Rectal smooth muscle tissue (tissue), 1 donor: ENCODE measurements at regions not wholly inside any gene's neighbourhood (a gene's known extent, or its start where the extent isn't known, plus 50 kb on each side); places are given as distances from the start of the nearest gene placed in this dataset.
"Not testable (repeated sequence)": the region's sequence is repeated elsewhere in the genome, so short reads cannot be mapped to it uniquely, and the experiment has no call there.

Experiments used
- H3K27ac ChIP-seq: one replicate; pipeline ENCODE4 v1.7.0; 2013; ENCODE audit warnings: low read depth, low read length, inconsistent platforms
- H3K27me3 ChIP-seq: one replicate; pipeline ENCODE4 v1.7.0; 2013; ENCODE audit warnings: low read length; ENCODE audit not compliant: control insufficient read depth, insufficient read depth
- H3K36me3 ChIP-seq: one replicate; pipeline ENCODE4 v1.7.0; 2013; ENCODE audit warnings: low read length; ENCODE audit not compliant: control insufficient read depth, insufficient read depth
- H3K4me1 ChIP-seq: one replicate; pipeline ENCODE4 v1.7.0; 2013; ENCODE audit warnings: low read length; ENCODE audit not compliant: control insufficient read depth, insufficient read depth
- H3K4me3 ChIP-seq: one replicate; pipeline ENCODE4 v1.7.0; 2013; ENCODE audit warnings: low read length
- H3K9ac ChIP-seq: one replicate; pipeline ENCODE4 v1.7.0; 2013; ENCODE audit warnings: low read length

DNA sequence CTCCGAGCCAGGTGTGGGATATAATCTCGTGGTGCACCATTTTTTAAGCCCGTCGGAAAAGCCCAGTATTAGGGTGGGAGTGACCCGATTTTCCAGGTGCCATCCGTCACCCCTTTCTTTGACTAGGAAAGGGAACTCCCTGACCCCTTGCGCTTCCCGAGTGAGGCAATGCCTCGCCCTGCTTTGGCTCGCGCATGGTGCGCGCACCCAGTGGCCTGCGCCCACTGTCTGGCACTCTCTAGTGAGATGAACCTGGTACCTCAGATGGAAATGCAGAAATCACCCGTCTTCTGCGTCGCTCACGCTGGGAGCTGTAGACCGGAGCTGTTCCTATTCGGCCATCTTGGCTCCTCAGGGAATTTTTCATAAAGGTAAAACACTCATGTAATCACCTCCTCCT, 63.9 kb downstream of the RWDD3 start:
- not testable (repeated sequence) for H3K27ac ChIP-seq, H3K9ac ChIP-seq, H3K36me3 ChIP-seq, H3K4me1 ChIP-seq, H3K4me3 ChIP-seq, H3K27me3 ChIP-seq

DNA sequence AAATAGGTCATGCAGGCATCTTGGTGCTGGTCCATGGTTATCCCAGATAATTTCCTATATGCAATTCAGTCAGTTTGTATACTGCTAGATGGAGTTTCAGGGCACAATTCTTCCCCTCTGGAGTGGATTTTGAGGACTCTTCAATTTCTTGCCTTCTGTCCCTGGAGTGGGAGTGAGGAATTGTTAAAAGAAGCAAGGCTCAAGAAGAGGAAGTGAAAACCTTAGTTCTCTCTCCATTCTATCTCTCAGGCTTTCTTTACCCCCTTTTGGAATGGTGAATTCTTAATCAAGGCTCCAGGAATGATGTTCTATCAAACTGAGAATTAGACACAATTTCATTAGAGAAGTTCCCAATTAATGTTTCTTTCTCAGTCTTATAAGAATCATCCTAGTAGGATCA, 67.1 kb downstream of the RWDD3 start:
- Histone ChIP-seq H3K4me1 (no peaks in the 10 kb centered on the region), H3K4me3 (no peak overlapping the region), H3K27me3 (no peaks in the 10 kb centered on the region)

DNA sequence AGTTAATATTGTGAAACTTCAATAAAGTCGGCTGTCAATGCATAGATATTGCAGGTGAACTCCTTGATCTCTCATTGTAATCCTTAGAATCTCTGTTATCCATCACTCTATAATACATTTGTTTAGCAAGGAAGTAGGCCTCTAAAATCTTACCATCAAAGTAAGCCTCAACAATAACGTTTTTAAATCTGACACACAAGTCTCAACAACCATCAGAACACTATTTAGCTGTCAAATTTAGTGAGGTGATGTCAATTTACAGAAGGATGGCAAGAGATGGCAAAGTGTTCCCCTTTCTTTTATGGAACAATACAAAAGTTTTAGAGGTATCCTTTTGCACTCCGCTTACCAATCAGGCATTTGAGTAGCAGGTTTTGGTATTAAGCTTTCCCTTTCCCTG, 67.6 kb downstream of the RWDD3 start:
- Histone ChIP-seq H3K36me3 (no peaks in the 10 kb centered on the region), H3K4me1 (no peaks in the 10 kb centered on the region), H3K9ac (no peak overlapping the region), H3K27me3 (no peaks in the 10 kb centered on the region), H3K27ac (no peak overlapping the region), H3K4me3 (no peak overlapping the region)

More for the DNA sequence above, 67.1 kb downstream of the RWDD3 start:
- Histone ChIP-seq H3K27ac (no peak overlapping the region), H3K9ac (no peak overlapping the region), H3K36me3 (no peaks in the 10 kb centered on the region)

DNA sequence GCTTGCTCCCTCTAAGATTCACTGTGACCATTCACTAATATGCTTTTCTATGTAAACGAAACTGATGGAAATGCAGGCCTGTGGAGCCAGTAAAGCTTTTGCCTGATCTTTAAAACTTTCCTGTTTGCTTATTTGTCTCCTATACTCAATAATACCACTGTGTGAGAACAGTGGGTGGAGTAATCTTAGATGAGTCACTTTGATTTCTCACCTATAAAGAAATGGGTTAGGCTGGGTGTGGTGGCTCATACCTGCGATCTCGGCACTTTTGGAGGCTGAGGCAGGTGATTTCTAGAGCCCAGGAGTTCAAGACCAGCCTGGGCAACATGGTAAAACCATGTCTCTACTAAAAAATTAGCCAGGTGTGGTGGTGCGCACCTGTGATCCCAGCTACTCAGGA, 70.8 kb downstream of the RWDD3 start:
- Histone ChIP-seq H3K9ac (no peak overlapping the region), H3K4me3 (no peak overlapping the region), H3K27me3 (no peaks in the 10 kb centered on the region), H3K27ac (no peak overlapping the region), H3K4me1 (no peaks in the 10 kb centered on the region), H3K36me3 (no peaks in the 10 kb centered on the region)

DNA sequence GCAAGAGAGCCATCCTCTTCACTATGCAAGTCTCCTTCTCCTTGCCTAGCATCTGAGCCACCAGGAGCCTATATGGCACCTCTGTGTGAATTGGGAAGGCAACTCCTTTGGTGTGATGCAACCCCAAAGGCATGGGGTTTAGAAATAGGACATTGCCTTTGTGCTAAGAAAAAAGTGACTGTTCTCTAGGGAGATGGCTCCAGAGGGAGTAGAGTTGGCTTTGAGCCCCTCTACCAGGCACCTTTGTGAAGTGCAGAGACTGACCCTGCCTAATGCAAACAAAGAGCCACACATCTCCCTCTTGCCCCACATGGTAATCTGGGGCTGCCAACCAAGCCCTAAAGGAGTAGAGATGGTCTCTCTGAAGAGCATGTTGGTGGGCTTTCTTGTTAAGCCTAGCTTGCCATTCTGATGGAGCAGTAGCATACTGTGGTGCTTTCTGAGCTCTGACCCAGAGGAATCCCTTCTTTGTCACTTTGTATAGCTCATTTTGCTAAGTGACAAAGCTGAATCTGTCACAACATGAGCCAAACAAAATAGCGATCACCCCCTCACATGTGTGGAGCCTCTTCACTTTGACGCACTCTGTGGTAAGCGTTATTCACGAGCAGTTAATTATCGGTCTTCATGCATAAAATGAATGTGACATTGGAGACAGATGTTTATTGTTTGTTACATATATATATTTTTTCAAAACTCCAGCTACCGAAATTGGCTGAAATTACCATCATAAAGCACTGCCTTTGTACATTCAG, 74.4 kb downstream of the RWDD3 start:
- no peaks in the 10 kb centered on the region for H3K36me3 ChIP-seq
- no peaks in the 10 kb centered on the region for H3K4me1 ChIP-seq
- no peak overlapping the region for H3K9ac ChIP-seq
- no peak overlapping the region for H3K4me3 ChIP-seq
- H3K27me3 ChIP-seq: no peaks in the 10 kb centered on the region
- H3K27ac ChIP-seq: no peak overlapping the region

DNA sequence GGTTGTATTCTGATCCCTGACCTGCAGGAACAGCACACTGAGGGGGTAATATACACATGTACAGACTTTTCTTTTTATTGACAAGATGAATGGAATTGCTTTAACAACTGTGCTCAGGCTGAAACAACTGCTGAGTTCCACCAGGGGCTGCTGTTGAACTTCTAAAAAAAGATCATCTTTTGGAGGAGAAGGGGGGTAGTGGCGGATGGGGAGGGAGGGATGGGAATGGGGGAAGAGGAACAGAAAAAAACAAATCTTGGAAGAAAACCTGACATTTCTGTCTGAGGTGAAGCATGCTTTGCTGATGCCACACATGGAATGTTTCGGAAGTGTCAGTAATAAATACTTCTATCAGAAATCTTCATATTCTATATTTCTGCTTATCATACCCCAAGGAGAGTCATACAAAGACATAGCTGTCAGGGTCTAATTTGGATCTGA, 75.0 kb downstream of the RWDD3 start:
- Histone ChIP-seq H3K4me1 (no peaks in the 10 kb centered on the region), H3K9ac (no peak overlapping the region), H3K36me3 (no peaks in the 10 kb centered on the region), H3K4me3 (no peak overlapping the region), H3K27me3 (no peaks in the 10 kb centered on the region), H3K27ac (no peak overlapping the region)

DNA sequence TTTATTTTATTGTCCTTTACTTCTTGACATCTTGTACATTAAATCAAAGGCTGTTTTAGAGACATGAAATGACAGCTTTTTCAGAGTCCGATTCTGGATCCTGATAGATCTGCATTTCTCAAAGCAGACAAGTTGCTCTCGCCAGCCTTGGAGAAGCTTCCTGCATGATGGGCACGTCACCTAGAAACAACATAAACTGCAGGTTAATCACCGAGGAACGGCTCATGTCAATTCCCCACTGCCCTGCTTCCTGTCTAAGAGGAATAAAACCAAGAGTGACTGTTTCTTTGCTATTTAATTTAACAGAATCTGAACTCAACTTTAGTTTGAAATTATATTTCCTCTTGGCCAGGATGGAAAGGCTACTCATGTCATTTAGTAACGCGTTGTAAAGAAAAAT, 77.0 kb downstream of the RWDD3 start:
- Histone ChIP-seq H3K36me3 (no peaks in the 10 kb centered on the region), H3K27ac (no peak overlapping the region), H3K9ac (no peak overlapping the region), H3K27me3 (no peaks in the 10 kb centered on the region), H3K4me1 (no peaks in the 10 kb centered on the region), H3K4me3 (no peak overlapping the region)

DNA sequence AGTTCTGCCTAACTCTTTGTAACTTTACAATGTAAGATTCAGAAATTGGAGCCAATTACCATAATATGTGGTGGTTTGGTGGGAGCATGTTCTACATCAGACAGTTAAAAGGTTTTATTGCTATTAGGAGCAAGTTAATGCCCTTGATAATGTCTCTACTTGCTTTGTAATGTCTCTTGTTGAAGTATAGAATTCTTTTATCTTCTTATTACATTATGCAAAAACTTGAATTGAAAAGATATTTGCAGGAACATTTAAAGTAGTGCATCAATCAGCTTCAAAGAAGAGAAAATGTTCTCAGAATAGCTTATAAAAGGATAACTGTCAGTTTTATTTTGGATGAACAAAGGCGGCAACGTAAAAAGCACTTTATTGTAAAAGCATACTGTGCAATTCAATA, 77.8 kb downstream of the RWDD3 start:
- Histone ChIP-seq H3K36me3 (no peaks in the 10 kb centered on the region), H3K9ac (no peak overlapping the region), H3K4me3 (no peak overlapping the region), H3K27ac (no peak overlapping the region), H3K4me1 (no peaks in the 10 kb centered on the region), H3K27me3 (no peaks in the 10 kb centered on the region)

DNA sequence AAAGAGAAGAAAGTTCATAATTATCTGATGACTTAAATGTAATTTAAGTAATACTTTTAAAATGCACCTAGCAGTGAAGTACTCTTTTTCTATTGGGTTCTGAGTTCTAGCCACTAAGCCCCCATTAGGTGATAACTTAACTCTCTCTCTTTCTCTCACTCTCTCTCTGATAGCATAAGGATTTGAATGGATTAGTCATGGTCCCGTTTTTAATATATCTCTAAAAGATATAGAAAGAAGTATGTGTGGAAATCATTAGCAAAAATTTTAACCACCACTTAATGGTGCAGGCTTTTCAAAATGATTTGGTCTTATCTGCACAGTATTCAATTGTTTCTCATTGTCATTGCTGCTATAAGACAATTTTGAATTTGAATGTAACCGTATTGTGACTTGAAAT, 78.2 kb downstream of the RWDD3 start:
- Histone ChIP-seq H3K27me3 (no peaks in the 10 kb centered on the region), H3K4me1 (no peaks in the 10 kb centered on the region), H3K36me3 (no peaks in the 10 kb centered on the region), H3K9ac (no peak overlapping the region), H3K27ac (no peak overlapping the region), H3K4me3 (no peak overlapping the region)

DNA sequence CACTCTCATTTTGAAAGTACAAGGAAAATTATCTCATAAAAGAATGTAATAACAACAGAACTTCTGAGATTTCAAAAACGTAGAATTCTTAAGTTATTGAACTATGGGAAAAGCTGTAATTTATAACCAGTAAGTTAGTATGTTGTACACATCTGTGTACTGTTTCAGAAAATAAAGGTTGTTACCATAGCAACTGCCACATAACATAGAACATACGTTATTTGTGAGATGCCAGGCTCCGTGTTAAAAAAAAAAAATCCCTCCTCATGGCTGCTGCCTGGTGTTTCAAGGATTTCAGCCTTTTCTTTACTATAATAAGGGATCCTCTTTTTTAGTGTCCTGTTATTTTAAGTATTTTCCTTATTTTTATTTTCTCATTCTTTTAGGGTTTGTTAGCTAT, 79.5 kb downstream of the RWDD3 start:
- Histone ChIP-seq H3K4me3 (no peak overlapping the region), H3K4me1 (no peaks in the 10 kb centered on the region), H3K36me3 (no peaks in the 10 kb centered on the region), H3K9ac (no peak overlapping the region), H3K27me3 (no peaks in the 10 kb centered on the region), H3K27ac (no peak overlapping the region)

DNA sequence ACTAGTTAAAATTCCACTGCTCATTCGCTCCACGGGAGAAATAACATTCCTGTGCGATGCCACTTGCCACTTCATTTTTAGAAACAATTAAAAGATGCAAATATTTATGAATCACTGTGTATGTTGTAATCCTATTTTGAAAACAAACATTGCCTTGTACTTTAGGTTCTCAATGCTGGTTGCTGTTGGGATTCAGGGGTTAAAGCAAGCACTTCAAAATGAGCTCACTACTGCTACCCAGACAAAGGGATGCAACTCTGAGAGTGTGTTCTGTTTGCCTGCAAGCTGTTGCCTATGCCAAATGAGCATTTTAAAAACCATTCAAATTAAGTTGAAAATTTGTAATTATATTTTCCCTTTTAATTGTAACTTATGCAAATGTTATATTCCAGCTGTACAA, 87.5 kb downstream of the RWDD3 start:
- no peak overlapping the region for H3K4me3 ChIP-seq
- H3K9ac ChIP-seq: no peak overlapping the region
- no peaks in the 10 kb centered on the region for H3K4me1 ChIP-seq
- H3K27me3 ChIP-seq: no peaks in the 10 kb centered on the region
- no peak overlapping the region for H3K27ac ChIP-seq
- H3K36me3 ChIP-seq: no peaks in the 10 kb centered on the region

DNA sequence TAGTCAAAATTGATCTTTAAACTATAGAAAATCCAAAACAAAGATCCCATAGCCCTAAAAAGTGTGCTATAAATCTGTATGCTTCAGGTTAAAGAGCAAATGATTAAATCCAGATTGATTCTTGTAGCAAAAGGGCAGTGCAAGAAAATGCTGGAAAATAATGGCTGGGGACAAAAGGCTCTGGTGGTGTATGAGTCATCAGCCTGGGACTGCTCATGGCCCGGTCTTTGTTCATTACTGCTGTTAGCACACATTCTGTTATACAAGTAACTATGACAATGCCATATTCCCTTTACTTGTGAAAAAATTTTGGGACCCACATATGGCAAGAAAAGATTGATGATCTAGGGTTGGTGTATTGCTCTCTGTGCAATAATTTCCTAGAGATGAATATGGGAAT, 89.1 kb downstream of the RWDD3 start:
- Histone ChIP-seq H3K4me1 (no peaks in the 10 kb centered on the region), H3K27me3 (no peaks in the 10 kb centered on the region), H3K4me3 (no peak overlapping the region), H3K9ac (no peak overlapping the region), H3K27ac (no peak overlapping the region), H3K36me3 (no peaks in the 10 kb centered on the region)

DNA sequence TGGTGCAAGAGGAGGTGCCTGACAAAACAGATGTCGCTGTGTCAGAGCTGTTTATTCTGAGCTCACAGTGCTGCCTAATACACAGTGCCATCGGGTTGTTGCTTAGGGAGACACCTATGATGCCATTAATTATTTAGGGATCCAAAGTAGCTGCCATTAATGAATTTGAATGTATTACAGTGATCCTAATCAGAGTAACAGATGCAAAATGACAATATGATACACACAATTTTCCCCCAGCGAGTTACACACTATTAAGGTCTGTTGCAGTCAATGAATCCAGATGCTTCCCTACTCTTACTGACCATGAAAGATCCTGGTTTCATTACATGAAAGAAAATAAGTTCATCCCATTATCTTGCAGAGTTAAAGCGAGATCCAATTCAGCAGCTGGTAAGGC, 91.3 kb downstream of the RWDD3 start:
- Histone ChIP-seq H3K4me1 (no peaks in the 10 kb centered on the region), H3K9ac (no peak overlapping the region), H3K36me3 (no peaks in the 10 kb centered on the region), H3K27ac (no peak overlapping the region), H3K4me3 (no peak overlapping the region), H3K27me3 (no peaks in the 10 kb centered on the region)
